Mucosa of descending colon (tissue), 3 donors: ENCODE measurements at regions not wholly inside any gene's neighbourhood (a gene's known extent, or its start where the extent isn't known, plus 50 kb on each side); places are given as distances from the start of the nearest gene placed in this dataset.

ENCODE experiments used
- ATAC-seq: fragments of 200-7000 bp; cut with Tn5 transposase; one replicate; pipeline ENCODE4 v1.9.1; 2020; ENCODE audit warnings: mild to moderate bottlenecking, moderate library complexity
- DNase-seq, 3 donors: peaks; one replicate each; pipeline ENCODE4 v3.0.0-alpha.2; 2020
- H3K36me3 ChIP-seq: fragments of 200-600 bp; one replicate; pipeline ENCODE4 v1.8.0; 2021; ENCODE audit warnings: low read depth, mild to moderate bottlenecking
- H3K4me1 ChIP-seq: fragments of 200-600 bp; one replicate; pipeline ENCODE4 v1.8.0; 2021; ENCODE audit warnings: low read depth, mild to moderate bottlenecking
- H3K4me3 ChIP-seq: fragments of 200-600 bp; one replicate; pipeline ENCODE4 v1.8.0; 2021; ENCODE audit warnings: mild to moderate bottlenecking
- H3K9me3 ChIP-seq: fragments of 200-600 bp; one replicate; pipeline ENCODE4 v1.8.0; 2021; ENCODE audit warnings: mild to moderate bottlenecking
- intact Hi-C, 2 donors: fragments of 100-400 bp; cut with DNase I in 1 of 2; cut with micrococcal nuclease in 1 of 2; formaldehyde crosslinking; loops; one replicate each; pipeline versions ENCODE4 v1.11.0 to v1.11.1; 2022; cut with DNase I, micrococcal nuclease
- TF ChIP-seq, protein P1 (sequence below): fragments of 200-600 bp; IDR thresholded peaks from one replicate; pipeline ENCODE4 v1.8.0; 2022; ENCODE audit warnings: antibody characterized with exemption, mild to moderate bottlenecking
- donor health status: DM: no; HTN: no; CAD: no; lungs with moderate emphysema.
- donor health status: DM: no; HTN: no; CAD: no.
- donor health status: DM: no; HTN: yes; CAD: no.

DNA sequence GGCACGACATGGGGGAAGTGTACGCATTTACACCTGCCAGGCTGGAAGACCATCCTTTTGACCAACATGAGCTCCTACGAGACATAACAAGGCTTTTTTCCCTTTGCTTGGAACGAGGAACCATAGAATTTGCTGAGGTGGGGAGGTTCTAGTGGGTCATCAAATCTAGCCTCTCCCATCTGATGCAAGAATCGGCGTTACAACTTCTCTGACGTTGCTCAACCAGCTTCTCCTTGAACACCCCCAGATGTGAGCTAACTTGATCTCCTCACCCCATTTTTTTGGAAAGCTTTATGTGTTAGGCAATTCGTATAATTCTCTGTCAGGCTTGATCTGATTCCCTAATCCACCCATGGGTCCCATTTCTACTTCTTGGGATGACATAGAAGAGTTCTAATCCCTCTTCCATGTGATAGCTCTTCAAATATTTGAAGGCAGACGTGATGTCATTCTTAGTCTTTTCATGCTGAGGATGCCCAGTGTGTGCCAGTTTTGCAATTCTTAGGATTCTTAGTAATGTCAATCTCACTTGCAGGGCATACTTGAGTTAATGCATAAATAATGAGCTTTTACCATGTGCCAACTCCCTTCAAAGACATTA is 163.6 kb upstream of the PARP11 start:
- intact Hi-C loops, result loop anchor here (5.0 to 10.0 kb wide), 3 partner anchors 39 to 152 kb away; no protein-coding TSS in a partner anchor
- no peaks in the 10 kb centered on the region for H3K36me3 ChIP-seq
- TF ChIP-seq, protein P1, sequence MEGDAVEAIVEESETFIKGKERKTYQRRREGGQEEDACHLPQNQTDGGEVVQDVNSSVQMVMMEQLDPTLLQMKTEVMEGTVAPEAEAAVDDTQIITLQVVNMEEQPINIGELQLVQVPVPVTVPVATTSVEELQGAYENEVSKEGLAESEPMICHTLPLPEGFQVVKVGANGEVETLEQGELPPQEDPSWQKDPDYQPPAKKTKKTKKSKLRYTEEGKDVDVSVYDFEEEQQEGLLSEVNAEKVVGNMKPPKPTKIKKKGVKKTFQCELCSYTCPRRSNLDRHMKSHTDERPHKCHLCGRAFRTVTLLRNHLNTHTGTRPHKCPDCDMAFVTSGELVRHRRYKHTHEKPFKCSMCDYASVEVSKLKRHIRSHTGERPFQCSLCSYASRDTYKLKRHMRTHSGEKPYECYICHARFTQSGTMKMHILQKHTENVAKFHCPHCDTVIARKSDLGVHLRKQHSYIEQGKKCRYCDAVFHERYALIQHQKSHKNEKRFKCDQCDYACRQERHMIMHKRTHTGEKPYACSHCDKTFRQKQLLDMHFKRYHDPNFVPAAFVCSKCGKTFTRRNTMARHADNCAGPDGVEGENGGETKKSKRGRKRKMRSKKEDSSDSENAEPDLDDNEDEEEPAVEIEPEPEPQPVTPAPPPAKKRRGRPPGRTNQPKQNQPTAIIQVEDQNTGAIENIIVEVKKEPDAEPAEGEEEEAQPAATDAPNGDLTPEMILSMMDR, result no peak
- H3K9me3 ChIP-seq, result no peaks in the 10 kb centered on the region
- DNase-seq (no peak), ATAC-seq (no peak)
- no peak overlapping the region for H3K4me3 ChIP-seq
- peaks cover 19% of the 10 kb centered on the region for H3K4me1 ChIP-seq

DNA sequence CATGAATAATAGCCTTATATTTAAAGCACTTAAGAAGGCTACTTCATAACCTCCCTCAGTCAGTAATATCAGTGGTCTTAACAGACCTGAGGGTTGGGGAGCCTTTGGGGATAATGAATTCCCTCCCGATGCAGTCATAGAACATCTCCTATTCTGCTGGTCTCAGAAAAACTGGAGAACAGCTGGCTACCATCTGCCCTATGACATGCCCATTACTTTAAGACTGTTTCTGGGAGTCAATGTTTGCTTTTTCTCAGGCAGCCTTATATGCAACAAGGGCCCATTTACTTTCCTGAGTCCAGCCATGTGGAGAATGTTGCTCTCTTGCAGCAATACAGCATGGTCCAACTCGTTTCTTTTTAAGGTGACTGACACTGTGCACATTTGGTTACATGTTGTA is 161.7 kb upstream of the PARP11 start:
- no peak for ATAC-seq
- intact Hi-C loops, result loop anchor here (5.0 to 10.0 kb wide), 3 partner anchors 38 to 150 kb away; no protein-coding TSS in a partner anchor
- TF ChIP-seq, protein P1, result no peak
- Histone ChIP-seq H3K4me1 (peaks cover 21% of the 10 kb centered on the region), H3K4me3 (no peak overlapping the region), H3K36me3 (no peaks in the 10 kb centered on the region), H3K9me3 (no peaks in the 10 kb centered on the region)
- DNase-seq, result no peak

DNA sequence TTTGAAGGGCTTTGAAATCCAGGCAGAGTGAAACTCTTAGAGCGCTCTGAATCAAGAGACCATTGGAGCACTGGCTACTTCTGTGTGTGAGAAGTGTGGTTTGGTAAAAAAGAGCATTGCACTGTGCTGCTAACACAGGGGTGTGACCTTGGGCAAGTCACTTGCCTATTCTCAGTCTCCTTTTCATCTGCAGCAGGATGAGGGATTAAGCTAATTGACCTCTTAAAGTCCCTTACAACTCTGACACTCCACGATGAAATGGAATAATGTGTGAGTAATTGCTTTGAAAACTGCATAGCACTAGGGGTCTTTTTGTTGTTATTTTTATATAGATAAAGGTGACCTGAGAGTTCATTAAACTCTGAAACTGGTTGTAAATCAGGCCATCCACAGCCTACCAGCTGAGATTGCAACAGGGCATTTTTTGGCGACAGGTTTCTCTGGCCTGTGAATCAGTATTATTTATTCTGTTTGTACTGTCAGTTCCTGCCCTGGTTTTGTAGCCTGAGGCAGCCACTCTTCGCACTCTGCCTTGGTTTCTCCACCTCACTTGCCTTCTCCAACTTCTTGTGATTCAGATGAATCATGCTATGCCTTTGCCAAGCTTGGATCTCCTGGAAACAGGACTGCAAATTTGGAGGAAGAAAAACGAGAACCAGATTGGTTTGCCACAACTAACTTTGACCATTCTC is 159.9 kb upstream of the PARP11 start:
- TF ChIP-seq, protein P1, result no peak
- DNase-seq (no peak), ATAC-seq (no peak)
- Histone ChIP-seq H3K36me3 (no peaks in the 10 kb centered on the region), H3K4me1 (peaks cover 11% of the 10 kb centered on the region), H3K9me3 (no peaks in the 10 kb centered on the region), H3K4me3 (no peak overlapping the region)
- intact Hi-C loops, result loop anchor here in 1 of 2 donors (10.0 kb wide), 1 partner anchor 148 kb away; no protein-coding TSS in a partner anchor

DNA sequence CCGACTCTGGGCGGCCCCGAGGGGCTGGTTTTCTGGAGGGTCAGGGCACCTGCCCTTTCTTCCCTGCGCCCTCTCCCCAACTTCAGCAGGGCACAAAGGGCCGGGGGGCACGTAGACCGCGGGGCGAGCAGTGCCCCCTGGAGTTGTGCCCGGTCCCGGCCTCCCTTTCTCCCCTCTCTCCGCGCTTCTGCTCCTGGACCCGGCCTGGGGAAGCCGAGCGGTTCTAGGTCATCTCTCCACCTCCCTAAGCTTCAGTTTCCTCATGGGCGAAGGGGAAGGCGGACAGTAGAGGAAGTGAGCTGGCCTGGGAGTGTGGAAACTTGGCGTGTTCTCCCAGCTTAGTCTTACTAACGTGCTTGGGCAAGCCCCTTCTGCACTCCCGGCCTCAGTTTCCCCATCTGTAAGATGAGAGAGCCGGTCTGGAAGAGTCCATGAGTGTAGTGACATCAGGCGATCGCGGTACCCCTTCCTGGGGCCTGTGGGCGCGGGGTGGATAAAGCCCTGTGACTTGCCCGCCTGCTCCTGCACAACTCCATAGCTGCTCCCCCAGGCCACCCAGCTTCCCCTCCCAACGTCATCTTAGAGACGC is 158.6 kb upstream of the PARP11 start:
- DNase-seq (peak; percentile 42 to 62 (median 53)), ATAC-seq (peak; percentile 55)
- Histone ChIP-seq H3K9me3 (no peaks in the 10 kb centered on the region), H3K4me1 (peaks cover 12% of the 10 kb centered on the region), H3K36me3 (no peaks in the 10 kb centered on the region), H3K4me3 (no peak overlapping the region)
- intact Hi-C loops, result loop anchor here in 1 of 2 donors (10.0 kb wide), 1 partner anchor 147 kb away; no protein-coding TSS in a partner anchor
- TF ChIP-seq, protein P1, result no peak

DNA sequence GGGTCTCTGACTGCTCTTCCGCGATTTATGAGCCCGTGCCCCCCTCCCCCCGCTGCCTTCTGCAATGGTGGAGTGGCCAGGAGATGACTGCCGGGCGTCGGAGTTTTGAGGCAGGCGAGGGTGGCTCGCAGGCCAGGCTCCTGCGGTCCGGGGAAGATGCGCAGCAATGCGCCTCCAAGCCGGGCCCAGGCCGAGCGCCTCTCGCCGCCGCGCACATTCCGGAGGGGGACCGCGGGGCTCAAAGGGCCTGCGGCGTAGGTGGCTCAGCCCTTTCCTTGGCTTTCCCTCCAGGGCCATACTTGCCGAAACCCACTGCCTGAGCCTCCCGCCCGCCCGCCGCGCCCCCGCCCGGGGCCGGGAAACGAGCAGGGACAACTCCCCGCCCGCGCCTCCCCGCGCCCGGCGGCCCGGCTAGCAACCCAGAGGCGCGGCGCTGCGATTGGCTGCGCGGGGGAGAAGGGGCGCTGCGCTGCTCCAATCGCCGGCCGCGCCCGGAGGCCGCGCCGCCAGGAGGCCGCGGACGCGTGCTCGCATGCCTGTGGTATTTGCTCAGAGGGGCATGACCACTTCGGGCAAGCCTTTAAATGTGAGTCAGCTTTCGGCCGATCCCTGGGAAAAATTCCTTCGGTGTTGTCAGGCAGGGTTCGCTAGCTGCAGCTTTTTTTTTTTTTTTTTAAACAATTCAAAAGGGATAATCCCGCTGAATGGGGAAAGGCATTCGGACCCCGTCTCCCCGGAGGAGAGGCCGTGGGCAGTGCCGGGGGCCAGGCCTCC is 157.9 kb upstream of the PARP11 start:
- Histone ChIP-seq H3K4me3 (peak overlapping the region; percentile 3), H3K9me3 (no peaks in the 10 kb centered on the region), H3K36me3 (no peaks in the 10 kb centered on the region), H3K4me1 (peaks cover 12% of the 10 kb centered on the region)
- DNase-seq (peak; percentile 86 to 91 (median 90)), ATAC-seq (peak; percentile 97)
- TF ChIP-seq, protein P1, result no peak
- intact Hi-C loops, result loop anchor here in 1 of 2 donors (10.0 kb wide), 1 partner anchor 146 kb away; no protein-coding TSS in a partner anchor
